NCI-H524 treated with DMSO at 0.1 percent for 48 hours (cell line): ENCODE measurements at regions not wholly inside any gene's neighbourhood (a gene's known extent, or its start where the extent isn't known, plus 50 kb on each side); places are given as distances from the start of the nearest gene placed in this dataset.

Experiments
- DNase-seq: peaks from one replicate; lab custom pipeline; 2025; lab: John Stamatoyannopoulos, UW

- DNase-seq: no peak
Observed at GRCh38 chr7:120164-120991, 72.0 kb upstream of the FAM20C start.

- no peak for DNase-seq
Observed at GRCh38 chr7:121002-121785, 71.2 kb upstream of the FAM20C start.

GRCh38 chr7:123237-123636 is 69.1 kb upstream of the FAM20C start:
- no peak for DNase-seq

GRCh38 chr7:124130-124949 is 68.0 kb upstream of the FAM20C start:
- DNase-seq: no peak

- DNase-seq: no peak
Observed at GRCh38 chr7:125061-125475, 67.3 kb upstream of the FAM20C start.

- no peak for DNase-seq
Observed at GRCh38 chr7:125661-126060, 66.7 kb upstream of the FAM20C start.

- no peak for DNase-seq
Observed at GRCh38 chr7:126368-126767, 66.0 kb upstream of the FAM20C start.

- no peak for DNase-seq
Observed at GRCh38 chr7:127064-127598, 65.2 kb upstream of the FAM20C start.

GRCh38 chr7:128171-129080 is 63.9 kb upstream of the FAM20C start:
- DNase-seq: no peak

- no peak for DNase-seq
Observed at GRCh38 chr7:129366-130221, 62.8 kb upstream of the FAM20C start.

GRCh38 chr7:130222-130572 is 62.2 kb upstream of the FAM20C start:
- DNase-seq: no peak

- no peak for DNase-seq
Observed at GRCh38 chr7:130875-131780, 61.2 kb upstream of the FAM20C start.

GRCh38 chr7:131781-132482 is 60.4 kb upstream of the FAM20C start:
- DNase-seq: no peak

GRCh38 chr7:132899-133298 is 59.5 kb upstream of the FAM20C start:
- DNase-seq: no peak

- DNase-seq: no peak
Observed at GRCh38 chr7:133470-133869, 58.9 kb upstream of the FAM20C start.

GRCh38 chr7:134029-134428 is 58.3 kb upstream of the FAM20C start:
- DNase-seq: no peak

GRCh38 chr7:134561-135256 is 57.7 kb upstream of the FAM20C start:
- no peak for DNase-seq

GRCh38 chr7:135257-135653 is 57.1 kb upstream of the FAM20C start:
- DNase-seq: no peak
